HEK293 (cell line): ENCODE measurements at regions not wholly inside any gene's neighbourhood (a gene's known extent, or its start where the extent isn't known, plus 50 kb on each side); places are given as distances from the start of the nearest gene placed in this dataset.

ENCODE experiments used
- CTCF ChIA-PET: fragments of 350-600 bp; formaldehyde crosslinking; extraction: SDS; loops from one replicate; lab custom pipeline; 2021; ENCODE audit warnings: antibody characterized with exemption; lab: Yijun Ruan, JAX
- POLR2A ChIA-PET: fragments of 300-600 bp; formaldehyde crosslinking; extraction: SDS; loops from one replicate; lab custom pipeline; 2020; ENCODE audit warnings: antibody characterized with exemption, inconsistent platforms; lab: Yijun Ruan, JAX
- H3K27ac ChIP-seq: fragments of 200-500 bp; sonication (Bioruptor generic); 2 replicates; pipeline ENCODE4 v1.5.1; 2014; ENCODE audit warnings: low read depth, low read length, control low read depth, inconsistent platforms; ENCODE audit errors: extremely low read depth
- H3K36me3 ChIP-seq, 2 experiments: fragments of 200-500 bp in 1 of 2; sonication (Bioruptor generic) in 1 of 2; 1 replicate in 1 of 2; 2 replicates in 1 of 2; pipeline ENCODE4 v1.5.1; 2014 to 2017; ENCODE audit warnings: inconsistent platforms in 2 of 2, low read length in 2 of 2; ENCODE audit not compliant: control insufficient read depth in 2 of 2, insufficient read depth in 1 of 2
- H3K4me1 ChIP-seq: fragments of 200-500 bp; sonication (Bioruptor generic); 2 replicates; pipeline ENCODE4 v1.5.1; 2014; ENCODE audit warnings: mild to moderate bottlenecking, low read length, inconsistent platforms; ENCODE audit not compliant: control insufficient read depth, insufficient read depth
- H3K4me3 ChIP-seq: 2 replicates; pipeline ENCODE4 v1.5.1; 2011; ENCODE audit warnings: low read depth, mild to moderate bottlenecking, control low read depth, low read length, moderate library complexity
- H3K9me3 ChIP-seq: fragments of 200-500 bp; sonication (Bioruptor generic); 2 replicates; pipeline ENCODE4 v1.5.1; 2014; ENCODE audit warnings: low read depth, low read length, inconsistent platforms; ENCODE audit not compliant: control insufficient read depth, insufficient read depth
- FEZF1 ChIP-seq: fragments of 450-650 bp; formaldehyde crosslinking; IDR thresholded peaks from 2 replicates; pipeline ENCODE4 v1.5.1; 2016; ENCODE audit warnings: missing biosample characterization, missing genetic modification characterization
- HOXC10 ChIP-seq: sonication (generic); formaldehyde crosslinking; IDR thresholded peaks from 2 replicates; pipeline ENCODE4 v1.8.1; 2023; ENCODE audit warnings: mild to moderate bottlenecking, missing genetic modification reagents
- KLF17 ChIP-seq: fragments of 450-650 bp; formaldehyde crosslinking; IDR thresholded peaks from 2 replicates; pipeline ENCODE4 v1.5.1; 2016; ENCODE audit warnings: missing biosample characterization, missing genetic modification characterization
- KLF9 ChIP-seq: fragments of 450-650 bp; formaldehyde crosslinking; IDR thresholded peaks from 2 replicates; pipeline ENCODE4 v1.5.1; 2016; ENCODE audit warnings: missing biosample characterization, missing genetic modification characterization, low read depth
- MEIS1 ChIP-seq: sonication (generic); formaldehyde crosslinking; IDR thresholded peaks from 2 replicates; pipeline ENCODE4 v1.8.1; 2022; ENCODE audit warnings: missing genetic modification reagents, mild to moderate bottlenecking, borderline replicate concordance
- OSR2 ChIP-seq: fragments of 450-650 bp; formaldehyde crosslinking; IDR thresholded peaks from 2 replicates; pipeline ENCODE4 v1.5.1; 2016; ENCODE audit warnings: missing biosample characterization, missing genetic modification characterization
- OVOL3 ChIP-seq: fragments of 450-650 bp; formaldehyde crosslinking; IDR thresholded peaks from 2 replicates; pipeline ENCODE4 v1.5.1; 2016; ENCODE audit warnings: missing biosample characterization, missing genetic modification characterization
- PBX3 ChIP-seq: sonication (generic); formaldehyde crosslinking; IDR thresholded peaks from 2 replicates; pipeline ENCODE4 v1.8.1; 2022; ENCODE audit warnings: mild to moderate bottlenecking, moderate library complexity, missing genetic modification reagents
- PRDM10 ChIP-seq: fragments of 450-650 bp; formaldehyde crosslinking; IDR thresholded peaks from 2 replicates; pipeline ENCODE4 v1.5.1; 2016; ENCODE audit warnings: missing biosample characterization, missing genetic modification characterization
- PRDM4 ChIP-seq: fragments of 450-650 bp; formaldehyde crosslinking; IDR thresholded peaks from 2 replicates; pipeline ENCODE4 v1.5.1; 2017; ENCODE audit warnings: missing biosample characterization, missing genetic modification characterization
- SCRT1 ChIP-seq: fragments of 450-650 bp; formaldehyde crosslinking; IDR thresholded peaks from 2 replicates; pipeline ENCODE4 v1.5.1; 2016; ENCODE audit warnings: missing biosample characterization, missing genetic modification characterization, borderline replicate concordance
- TCF7L2 ChIP-seq: IDR thresholded peaks from 2 replicates; pipeline ENCODE4 v1.6.1; 2011; ENCODE audit warnings: low read depth, mild to moderate bottlenecking, inconsistent platforms, low read length, moderate library complexity, borderline replicate concordance
- ZBTB26 ChIP-seq: fragments of 450-650 bp; formaldehyde crosslinking; optimal IDR thresholded peaks from 2 replicates; pipeline ENCODE3; 2016; ENCODE audit warnings: missing biosample characterization, mild to moderate bottlenecking, missing genetic modification characterization
- ZNF221 ChIP-seq: fragments of 450-650 bp; formaldehyde crosslinking; IDR thresholded peaks from 2 replicates; pipeline ENCODE4 v1.5.1; 2017; ENCODE audit warnings: missing biosample characterization, missing genetic modification characterization, borderline replicate concordance
- ZNF239 ChIP-seq: fragments of 450-650 bp; formaldehyde crosslinking; IDR thresholded peaks from 2 replicates; pipeline ENCODE4 v1.5.1; 2016; ENCODE audit warnings: missing biosample characterization, missing genetic modification characterization
- ZNF280C ChIP-seq: fragments of 450-650 bp; formaldehyde crosslinking; IDR thresholded peaks from 2 replicates; pipeline ENCODE4 v1.5.1; 2016; ENCODE audit warnings: missing biosample characterization, missing genetic modification characterization
- ZNF416 ChIP-seq: fragments of 450-650 bp; formaldehyde crosslinking; IDR thresholded peaks from 2 replicates; pipeline ENCODE4 v1.5.1; 2016; ENCODE audit warnings: missing biosample characterization, missing genetic modification characterization
- ZNF473 ChIP-seq: fragments of 450-650 bp; formaldehyde crosslinking; IDR thresholded peaks from 2 replicates; pipeline ENCODE4 v1.5.1; 2017; ENCODE audit warnings: missing biosample characterization, missing genetic modification characterization
- ZNF510 ChIP-seq: fragments of 450-650 bp; formaldehyde crosslinking; IDR thresholded peaks from 2 replicates; pipeline ENCODE4 v1.5.1; 2018; ENCODE audit warnings: mild to moderate bottlenecking, missing genetic modification characterization, missing biosample characterization; ENCODE audit not compliant: insufficient replicate concordance
- ZNF514 ChIP-seq: fragments of 450-650 bp; formaldehyde crosslinking; IDR thresholded peaks from 2 replicates; pipeline ENCODE4 v1.5.1; 2016; ENCODE audit warnings: missing biosample characterization, missing genetic modification characterization
- ZNF530 ChIP-seq: fragments of 450-650 bp; formaldehyde crosslinking; IDR thresholded peaks from 2 replicates; pipeline ENCODE4 v1.5.1; 2016; ENCODE audit warnings: low read depth, missing biosample characterization, missing genetic modification characterization
- ZNF610 ChIP-seq: fragments of 450-650 bp; formaldehyde crosslinking; IDR thresholded peaks from 2 replicates; pipeline ENCODE4 v1.5.1; 2016; ENCODE audit warnings: missing biosample characterization, missing genetic modification characterization, borderline replicate concordance
- ZNF76 ChIP-seq: fragments of 450-650 bp; formaldehyde crosslinking; IDR thresholded peaks from 2 replicates; pipeline ENCODE4; 2016; ENCODE audit warnings: low read depth, missing biosample characterization, missing genetic modification characterization, borderline replicate concordance
- ZNF768 ChIP-seq: fragments of 450-650 bp; formaldehyde crosslinking; IDR thresholded peaks from 2 replicates; pipeline ENCODE4 v1.5.1; 2018; ENCODE audit warnings: missing biosample characterization, mild to moderate bottlenecking, missing genetic modification characterization

- no peak for TF ChIP-seq ZBTB26 (tag by site-specific recombination)
- no peak for TF ChIP-seq HOXC10
- TF ChIP-seq ZNF768 (tag by site-specific recombination) = no peak
- no peak for TF ChIP-seq OVOL3 (tag by site-specific recombination)
- TF ChIP-seq KLF17 (tag by site-specific recombination) = no peak
- TF ChIP-seq MEIS1 (CRISPR knock-in tag) = no peak
- no peak for TF ChIP-seq ZNF239
- no peak for TF ChIP-seq SCRT1 (tag by site-specific recombination)
- TF ChIP-seq PRDM4 (tag by site-specific recombination) = no peak
- TF ChIP-seq ZNF221 (tag by site-specific recombination) = no peak
- no peak for TF ChIP-seq ZNF514
- no peak for TF ChIP-seq ZNF510 (tag by site-specific recombination)
- TF ChIP-seq TCF7L2 = no peak
Measured at GRCh38 chr2:241999184-241999583, 129.7 kb downstream of the RTP5 start (continued).

GRCh38 chr2:242001853-242002252 lies 132.3 kb downstream of the RTP5 start:
- CTCF ChIA-PET = no interaction called here
- no peaks in the 10 kb centered on the region for H3K36me3 ChIP-seq
- POLR2A ChIA-PET = no interaction called here
- TF ChIP-seq PRDM10 (tag by site-specific recombination) (no peak), KLF9 (no peak), ZNF473 (tag by site-specific recombination) (no peak), ZNF280C (no peak), FEZF1 (no peak), ZNF610 (tag by site-specific recombination) (no peak), OSR2 (tag by site-specific recombination) (no peak), ZNF530 (tag by site-specific recombination) (no peak), PBX3 (no peak), ZNF76 (no peak), ZNF416 (tag by site-specific recombination) (no peak)
- TF ChIP-seq, all 188 proteins: peak for 0
- Histone ChIP-seq H3K4me3 (no peak overlapping the region), H3K9me3 (no peaks in the 10 kb centered on the region), H3K27ac (no peak overlapping the region), H3K4me1 (no peaks in the 10 kb centered on the region)
